ENCODE measurements at regions not wholly inside any gene's neighbourhood (a gene's known extent, or its start where the extent isn't known, plus 50 kb on each side); places are given as distances from the start of the nearest gene placed in this dataset.

- TF ChIP-seq CTCF (IDR thresholded peaks at IDR 0.05) (no peak), POLR2A (IDR thresholded peaks at IDR 0.05) (no peak)
Measured at GRCh38 chrX:110966091-110966454, 129.9 kb upstream of the PAK3 start.
